Ascending aorta (tissue), 2 donors: ENCODE measurements at regions not wholly inside any gene's neighbourhood (a gene's known extent, or its start where the extent isn't known, plus 50 kb on each side); places are given as distances from the start of the nearest gene placed in this dataset.

Experiments used
- DNase-seq, 2 donors: peaks; one replicate each; pipeline ENCODE4 v3.0.0-alpha.2; 2019; ENCODE audit warnings: low spot score in 2 of 2
- H3K27ac ChIP-seq, 2 donors: fragments of 200-600 bp; sonication (generic); one replicate each; pipeline ENCODE4 v1.5.1; 2016 to 2017; ENCODE audit warnings: mild to moderate bottlenecking in 1 of 2
- H3K27me3 ChIP-seq: fragments of 200-600 bp; sonication (generic); one replicate; pipeline ENCODE4 v1.5.1; 2017
- H3K36me3 ChIP-seq, 2 donors: fragments of 200-600 bp; sonication (generic); one replicate each; pipeline ENCODE4 v1.5.1; 2016
- H3K4me1 ChIP-seq, 2 donors: fragments of 200-600 bp; sonication (generic); one replicate each; pipeline ENCODE4 v1.5.1; 2016 to 2017; ENCODE audit warnings: mild to moderate bottlenecking in 1 of 2
- H3K4me3 ChIP-seq, 2 donors: fragments of 200-600 bp; sonication (generic); one replicate each; pipeline ENCODE4 v1.5.1; 2016 to 2017; ENCODE audit warnings: mild to moderate bottlenecking in 1 of 2
- H3K9me3 ChIP-seq, 2 donors: fragments of 200-600 bp; sonication (generic); one replicate each; pipeline ENCODE4 v1.5.1; 2016
- CTCF ChIP-seq, 3 experiments: fragments of 200-600 bp in 2 of 3; fragments of 450-650 bp in 1 of 3; sonication (generic) in 2 of 3; IDR thresholded peaks; one replicate each; pipeline ENCODE4 v1.5.1; 2016 to 2019; ENCODE audit warnings: antibody characterized with exemption in 3 of 3, mild to moderate bottlenecking in 1 of 3, moderate library complexity in 1 of 3
- intact Hi-C: fragments of 100-400 bp; cut with DNase I; formaldehyde crosslinking; loops from one replicate; pipeline ENCODE4 v1.15.1; 2023

- no peak overlapping the region for H3K4me3 ChIP-seq
- no peak for TF ChIP-seq CTCF (IDR thresholded peaks at IDR 0.05)
Observed at GRCh38 chrX:97666890-97667289, 783.2 kb downstream of the RPA4 start.

GRCh38 chrX:97668126-97668525 is 784.4 kb downstream of the RPA4 start:
- no peak for DNase-seq
- intact Hi-C loops = no loop called here
- no peaks in the 10 kb centered on the region for H3K27me3 ChIP-seq
- H3K4me3 ChIP-seq = no peak overlapping the region
- H3K4me1 ChIP-seq = no peaks in the 10 kb centered on the region
- no peak overlapping the region for H3K27ac ChIP-seq
- no peaks in the 10 kb centered on the region for H3K9me3 ChIP-seq
- H3K36me3 ChIP-seq = no peaks in the 10 kb centered on the region
- TF ChIP-seq CTCF (IDR thresholded peaks at IDR 0.05) = no peak

More at GRCh38 chrX:97666890-97667289, 783.2 kb downstream of the RPA4 start:
- no peak for DNase-seq
- H3K27ac ChIP-seq = no peak overlapping the region
- intact Hi-C loops = no loop called here
- H3K27me3 ChIP-seq = no peaks in the 10 kb centered on the region
- H3K4me1 ChIP-seq = no peaks in the 10 kb centered on the region
- no peaks in the 10 kb centered on the region for H3K36me3 ChIP-seq
- H3K9me3 ChIP-seq = no peaks in the 10 kb centered on the region

GRCh38 chrX:97672138-97672537 is 788.4 kb downstream of the RPA4 start:
- Histone ChIP-seq H3K27ac (no peak overlapping the region), H3K9me3 (no peaks in the 10 kb centered on the region), H3K36me3 (no peaks in the 10 kb centered on the region), H3K4me1 (no peaks in the 10 kb centered on the region), H3K27me3 (no peaks in the 10 kb centered on the region), H3K4me3 (no peak overlapping the region)
- intact Hi-C loops = no loop called here
- TF ChIP-seq CTCF (IDR thresholded peaks at IDR 0.05) = no peak
- no peak for DNase-seq

- DNase-seq = no peak
- intact Hi-C loops = no loop called here
- no peaks in the 10 kb centered on the region for H3K36me3 ChIP-seq
Observed at GRCh38 chrX:97672608-97673007, 788.9 kb downstream of the RPA4 start.

GRCh38 chrX:97673135-97673534 is 789.4 kb downstream of the RPA4 start:
- Histone ChIP-seq H3K27me3 (no peaks in the 10 kb centered on the region), H3K36me3 (no peaks in the 10 kb centered on the region), H3K9me3 (no peaks in the 10 kb centered on the region), H3K27ac (no peak overlapping the region), H3K4me1 (no peaks in the 10 kb centered on the region), H3K4me3 (no peak overlapping the region)
- no peak for DNase-seq
- intact Hi-C loops = no loop called here
- TF ChIP-seq CTCF (IDR thresholded peaks at IDR 0.05) = no peak

More at GRCh38 chrX:97672608-97673007, 788.9 kb downstream of the RPA4 start:
- Histone ChIP-seq H3K4me3 (no peak overlapping the region), H3K27ac (no peak overlapping the region), H3K9me3 (no peaks in the 10 kb centered on the region), H3K27me3 (no peaks in the 10 kb centered on the region), H3K4me1 (no peaks in the 10 kb centered on the region)
- TF ChIP-seq CTCF (IDR thresholded peaks at IDR 0.05) = no peak
